Stimulated activated effector memory CD8-positive, alpha-beta T cell treated with anti-CD3 and anti-CD28 coated beads, Interleukin-12 subunit alpha, Interleukin-12 subunit beta, amount 100 ng/mL, for 72 hours (primary cell): ENCODE measurements at regions not wholly inside any gene's neighbourhood (a gene's known extent, or its start where the extent isn't known, plus 50 kb on each side); places are given as distances from the start of the nearest gene placed in this dataset.
"Not testable (repeated sequence)": the region's sequence is repeated elsewhere in the genome, so short reads cannot be mapped to it uniquely, and the experiment has no call there.

Experiments
- ATAC-seq: fragments of 150-1000 bp; cut with Tn5 transposase; 2 replicates; pipeline ENCODE4 v1.10.0; 2021
- DNase-seq, 2 donors: peaks; one replicate each; pipeline ENCODE4 v3.0.0; 2021 to 2022; ENCODE audit warnings: low spot score in 2 of 2
- H3K27ac Mint-ChIP-seq: one replicate; pipeline ENCODE4 v1.8.0; 2022; ENCODE audit warnings: mild to moderate bottlenecking, mixed read lengths
- H3K36me3 Mint-ChIP-seq: one replicate; pipeline ENCODE4 v1.8.0; 2022; ENCODE audit warnings: mild to moderate bottlenecking, mixed read lengths
- H3K4me1 Mint-ChIP-seq: one replicate; pipeline ENCODE4 v1.8.0; 2022; ENCODE audit warnings: mixed read lengths
- H3K4me3 Mint-ChIP-seq: one replicate; pipeline ENCODE4 v1.8.0; 2022; ENCODE audit warnings: mild to moderate bottlenecking, mixed read lengths
- H3K9me3 Mint-ChIP-seq: one replicate; pipeline ENCODE4 v1.8.0; 2022; ENCODE audit warnings: mixed read lengths

- ATAC-seq, result no peak
- Mint-ChIP-seq H3K27ac (no peak overlapping the region), H3K4me3 (no peak overlapping the region), H3K36me3 (no peaks in the 10 kb centered on the region), H3K4me1 (no peaks in the 10 kb centered on the region), H3K9me3 (peaks cover 23% of the 10 kb centered on the region)
- no peak for DNase-seq
Observed at GRCh38 chr6:97909380-97909779, 626.4 kb upstream of the MMS22L start.

DNA sequence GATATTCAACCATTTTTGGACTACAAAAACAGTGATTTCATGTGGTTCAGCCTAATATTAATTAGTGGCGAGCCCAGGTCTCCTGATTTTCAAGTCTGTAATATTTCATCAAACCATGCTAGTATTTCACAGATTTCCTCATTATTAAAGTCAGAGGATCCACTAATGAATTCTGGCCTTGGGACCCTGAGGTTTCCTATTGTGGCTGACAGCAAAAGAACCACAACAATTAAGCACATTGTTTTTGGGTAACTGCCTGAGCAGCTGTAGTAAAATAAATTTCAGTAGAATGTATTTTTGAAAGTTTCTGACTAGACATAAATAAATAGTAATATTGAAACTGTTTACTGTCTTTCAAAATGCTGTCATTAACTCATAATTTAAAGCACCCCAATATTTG lies 630.7 kb upstream of the MMS22L start:
- Mint-ChIP-seq H3K4me3 (no peak overlapping the region), H3K9me3 (peaks cover 17% of the 10 kb centered on the region), H3K27ac (no peak overlapping the region), H3K4me1 (no peaks in the 10 kb centered on the region), H3K36me3 (no peaks in the 10 kb centered on the region)
- DNase-seq, result no peak
- ATAC-seq, result no peak

DNA sequence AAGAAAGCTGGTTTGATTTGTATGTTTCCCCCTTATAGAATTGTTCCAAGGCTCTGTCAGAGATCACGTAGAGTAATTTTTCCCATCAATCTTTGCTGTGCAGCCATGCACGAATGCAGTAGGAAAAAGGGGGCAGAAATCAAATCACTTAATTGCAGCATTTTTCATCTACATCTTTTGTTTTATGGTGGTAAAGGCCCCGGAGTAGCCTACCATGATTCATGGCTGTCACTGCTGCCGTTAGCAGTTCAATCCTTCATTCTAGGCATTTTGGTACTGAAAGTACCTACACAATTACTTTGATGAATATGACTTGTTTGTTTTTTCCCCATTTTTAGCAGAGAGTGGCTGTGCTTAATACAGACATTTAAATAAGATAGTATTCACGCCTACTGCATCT lies 631.9 kb upstream of the MMS22L start:
- no peaks in the 10 kb centered on the region for H3K36me3 Mint-ChIP-seq
- no peaks in the 10 kb centered on the region for H3K4me1 Mint-ChIP-seq
- peaks cover 11% of the 10 kb centered on the region for H3K9me3 Mint-ChIP-seq
- no peak overlapping the region for H3K4me3 Mint-ChIP-seq
- DNase-seq, result no peak
- H3K27ac Mint-ChIP-seq, result no peak overlapping the region
- ATAC-seq, result no peak

- ATAC-seq, result no peak
- no peaks in the 10 kb centered on the region for H3K4me1 Mint-ChIP-seq
Observed at GRCh38 chr6:97915537-97915936, 632.5 kb upstream of the MMS22L start.

DNA sequence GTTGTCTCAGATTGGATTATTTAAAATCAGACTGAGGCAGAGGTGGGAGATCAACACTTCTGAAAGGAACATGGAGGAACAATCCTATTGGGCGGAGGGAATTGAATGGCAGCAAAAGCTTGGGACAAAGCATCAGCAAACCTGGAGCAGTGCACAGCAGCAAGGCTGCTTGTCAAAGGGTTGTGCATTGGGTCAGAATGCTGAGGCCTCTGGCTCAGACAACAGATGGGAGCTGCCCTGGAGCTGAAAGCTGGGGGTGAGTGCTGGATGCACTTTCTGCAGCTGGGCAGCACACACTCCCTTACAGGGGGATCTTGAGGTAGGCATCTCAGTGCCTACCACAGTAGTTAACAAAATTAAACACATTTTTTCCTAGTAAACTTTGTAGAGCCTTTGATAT lies 634.4 kb upstream of the MMS22L start:
- H3K9me3 Mint-ChIP-seq, result peaks cover 3% of the 10 kb centered on the region
- H3K4me3 Mint-ChIP-seq, result no peak overlapping the region
- ATAC-seq, result no peak
- DNase-seq, result no peak
- H3K36me3 Mint-ChIP-seq, result no peaks in the 10 kb centered on the region
- no peaks in the 10 kb centered on the region for H3K4me1 Mint-ChIP-seq
- H3K27ac Mint-ChIP-seq, result no peak overlapping the region

More at GRCh38 chr6:97915537-97915936, 632.5 kb upstream of the MMS22L start:
- Mint-ChIP-seq H3K9me3 (peaks cover 7% of the 10 kb centered on the region), H3K4me3 (no peak overlapping the region), H3K27ac (no peak overlapping the region), H3K36me3 (no peaks in the 10 kb centered on the region)
- no peak for DNase-seq

DNA sequence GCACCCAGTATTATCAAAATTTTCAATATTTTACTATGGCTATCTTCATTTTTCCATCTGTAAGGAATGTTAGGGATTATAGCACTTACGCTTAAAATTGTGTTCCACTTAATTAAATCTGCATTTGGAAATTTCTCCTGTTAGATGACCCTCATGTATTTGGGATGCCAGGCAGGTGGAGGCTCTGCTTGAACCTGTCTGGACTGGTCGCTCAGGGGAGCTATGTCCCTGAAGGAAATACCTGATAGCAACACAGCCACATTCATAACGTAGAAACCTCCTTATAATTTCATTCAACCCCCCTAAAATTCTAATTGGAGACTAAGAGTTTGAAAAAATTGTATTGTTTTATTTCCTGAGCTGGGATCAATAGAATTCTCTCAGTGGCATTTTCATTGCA lies 636.0 kb upstream of the MMS22L start:
- no peaks in the 10 kb centered on the region for H3K36me3 Mint-ChIP-seq
- no peak for DNase-seq
- ATAC-seq, result no peak
- H3K27ac Mint-ChIP-seq, result no peak overlapping the region
- peaks cover 6% of the 10 kb centered on the region for H3K9me3 Mint-ChIP-seq
- H3K4me1 Mint-ChIP-seq, result no peaks in the 10 kb centered on the region
- no peak overlapping the region for H3K4me3 Mint-ChIP-seq

GRCh38 chr6:97919631-97920030 lies 636.6 kb upstream of the MMS22L start:
- DNase-seq (no peak), ATAC-seq (no peak)
- H3K4me1 Mint-ChIP-seq, result no peaks in the 10 kb centered on the region
- peaks cover 4% of the 10 kb centered on the region for H3K9me3 Mint-ChIP-seq
- no peaks in the 10 kb centered on the region for H3K36me3 Mint-ChIP-seq
- no peak overlapping the region for H3K4me3 Mint-ChIP-seq
- H3K27ac Mint-ChIP-seq, result no peak overlapping the region

- H3K4me3 Mint-ChIP-seq, result no peak overlapping the region
- no peak for DNase-seq
- no peak overlapping the region for H3K27ac Mint-ChIP-seq
- no peak for ATAC-seq
- H3K36me3 Mint-ChIP-seq, result no peaks in the 10 kb centered on the region
- H3K4me1 Mint-ChIP-seq, result no peaks in the 10 kb centered on the region
- H3K9me3 Mint-ChIP-seq, result peaks cover 4% of the 10 kb centered on the region
Observed at GRCh38 chr6:97923249-97923648, 640.2 kb upstream of the MMS22L start.

DNA sequence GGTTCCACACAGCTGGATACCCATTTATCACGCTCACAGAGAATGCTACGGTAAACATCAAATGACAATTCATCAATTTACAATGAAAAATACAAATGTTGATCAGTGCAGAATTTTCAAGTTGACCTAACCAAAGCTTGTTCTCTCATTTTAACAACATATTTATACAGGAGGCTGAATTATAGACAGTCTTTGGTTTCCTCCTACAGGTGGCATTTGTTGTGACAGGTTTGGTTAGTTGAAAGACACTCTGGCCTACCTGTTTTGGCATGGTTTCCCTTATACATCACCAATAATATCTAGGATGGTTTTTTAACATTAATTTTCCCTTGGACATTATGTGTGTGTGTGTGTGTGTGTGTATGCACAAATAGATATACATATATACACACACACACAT lies 642.5 kb upstream of the MMS22L start:
- Mint-ChIP-seq H3K27ac (no peak overlapping the region), H3K4me3 (no peak overlapping the region), H3K36me3 (no peaks in the 10 kb centered on the region), H3K9me3 (peaks cover 6% of the 10 kb centered on the region), H3K4me1 (no peaks in the 10 kb centered on the region)
- DNase-seq (no peak), ATAC-seq (no peak)

DNA sequence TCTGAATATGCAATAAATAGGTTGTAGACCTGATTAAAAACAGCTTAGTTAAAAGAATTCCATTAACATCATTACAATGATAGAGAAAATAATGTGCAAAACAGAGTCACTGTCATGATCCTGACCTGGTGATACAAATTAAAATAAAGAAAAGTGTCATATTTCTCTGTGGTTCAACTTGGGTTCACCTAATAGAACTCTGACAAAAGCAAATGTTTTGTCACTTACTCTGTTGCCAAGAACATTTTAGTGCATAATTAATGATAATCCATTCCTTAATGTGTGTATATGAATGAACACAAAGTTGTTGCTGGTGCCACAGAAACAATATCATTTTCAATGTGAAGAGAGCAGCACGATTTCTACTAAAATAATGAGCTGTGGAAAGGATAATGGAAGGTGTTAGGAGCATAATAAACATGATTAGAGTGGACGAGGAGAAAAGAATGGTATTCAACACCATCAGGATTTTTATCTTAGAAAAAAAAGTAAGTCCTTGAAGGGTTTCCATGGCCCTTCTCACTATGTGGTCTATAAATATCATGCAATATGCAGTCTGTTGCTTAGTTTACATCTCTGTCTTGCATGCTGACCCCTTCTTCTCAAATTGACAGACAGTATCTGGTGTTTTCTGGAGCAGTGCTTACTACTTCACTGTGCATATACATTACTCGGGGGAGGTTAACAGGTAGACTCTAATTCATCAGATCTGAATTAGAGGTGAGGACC lies 656.6 kb upstream of the MMS22L start:
- DNase-seq, result no peak
- H3K27ac Mint-ChIP-seq, result no peak overlapping the region
- H3K4me1 Mint-ChIP-seq, result no peaks in the 10 kb centered on the region
- ATAC-seq, result no peak
- no peak overlapping the region for H3K4me3 Mint-ChIP-seq
- no peaks in the 10 kb centered on the region for H3K9me3 Mint-ChIP-seq
- H3K36me3 Mint-ChIP-seq, result no peaks in the 10 kb centered on the region

- Mint-ChIP-seq H3K4me3 (no peak overlapping the region), H3K9me3 (no peaks in the 10 kb centered on the region), H3K27ac (no peak overlapping the region), H3K4me1 (no peaks in the 10 kb centered on the region), H3K36me3 (no peaks in the 10 kb centered on the region)
- no peak for ATAC-seq
- DNase-seq, result no peak
Observed at GRCh38 chr6:97947841-97948240, 664.8 kb upstream of the MMS22L start.

- Mint-ChIP-seq H3K36me3 (no peaks in the 10 kb centered on the region), H3K4me3 (no peak overlapping the region), H3K4me1 (no peaks in the 10 kb centered on the region), H3K27ac (no peak overlapping the region), H3K9me3 (peaks cover 18% of the 10 kb centered on the region)
- ATAC-seq (no peak), DNase-seq (no peak)
Observed at GRCh38 chr6:97958134-97958533, 675.1 kb upstream of the MMS22L start.

- ATAC-seq (no peak), DNase-seq (no peak)
- Mint-ChIP-seq H3K27ac (no peak overlapping the region), H3K4me1 (no peaks in the 10 kb centered on the region), H3K36me3 (no peaks in the 10 kb centered on the region), H3K4me3 (no peak overlapping the region), H3K9me3 (peaks cover 11% of the 10 kb centered on the region)
Observed at GRCh38 chr6:97963193-97963592, 680.2 kb upstream of the MMS22L start.

GRCh38 chr6:97969065-97969464 lies 686.0 kb upstream of the MMS22L start:
- Mint-ChIP-seq H3K4me1 (no peaks in the 10 kb centered on the region), H3K27ac (no peak overlapping the region), H3K36me3 (no peaks in the 10 kb centered on the region), H3K4me3 (no peak overlapping the region), H3K9me3 (peaks cover 9% of the 10 kb centered on the region)
- ATAC-seq (no peak), DNase-seq (no peak)

DNA sequence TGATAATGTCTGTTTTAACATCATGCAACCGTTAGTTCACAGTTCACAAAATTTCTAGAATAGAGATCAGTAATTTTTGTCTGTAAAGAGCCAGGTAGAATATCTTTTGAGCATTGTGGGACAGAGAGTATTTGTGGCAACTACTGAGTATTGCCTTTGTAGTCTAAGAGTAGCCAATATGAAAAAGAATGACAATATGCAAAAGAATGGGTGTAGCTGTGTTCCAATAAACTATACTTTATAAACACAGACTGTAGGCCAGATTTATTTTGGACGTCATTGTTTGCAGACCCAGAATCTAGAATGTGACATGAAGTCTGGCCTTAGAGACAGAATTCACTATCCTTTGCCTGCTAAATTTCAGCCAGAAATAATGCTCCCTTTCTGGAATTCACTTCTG lies 694.1 kb upstream of the MMS22L start:
- Mint-ChIP-seq H3K9me3 (peaks cover 17% of the 10 kb centered on the region), H3K36me3 (no peaks in the 10 kb centered on the region), H3K4me1 (no peaks in the 10 kb centered on the region), H3K4me3 (no peak overlapping the region), H3K27ac (no peak overlapping the region)
- no peak for ATAC-seq
- DNase-seq, result no peak

DNA sequence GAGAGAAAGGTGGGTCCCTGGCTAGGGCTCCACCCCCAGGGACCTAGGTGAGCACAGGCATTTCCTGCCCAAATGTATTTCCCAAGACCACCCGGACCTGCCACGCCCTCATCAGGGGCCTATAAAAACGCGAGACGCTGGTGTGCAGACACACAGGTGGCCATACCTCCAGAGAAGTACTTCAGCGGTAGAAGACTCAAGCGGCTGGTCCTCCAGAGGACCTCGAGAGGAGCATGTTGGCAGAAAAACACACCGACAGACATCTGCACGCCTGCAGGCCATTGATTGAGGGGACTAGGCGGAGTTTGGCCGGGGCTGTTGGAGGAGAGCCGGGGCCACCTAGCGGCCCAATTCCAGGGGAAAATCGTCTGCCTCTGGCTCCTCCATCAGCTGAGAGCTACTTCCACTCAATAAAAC lies 695.8 kb upstream of the MMS22L start:
- H3K4me1 Mint-ChIP-seq, result no peaks in the 10 kb centered on the region
- no peaks in the 10 kb centered on the region for H3K36me3 Mint-ChIP-seq
- H3K4me3 Mint-ChIP-seq, result no peak overlapping the region
- peaks cover 13% of the 10 kb centered on the region for H3K9me3 Mint-ChIP-seq
- no peak overlapping the region for H3K27ac Mint-ChIP-seq
- no peak for ATAC-seq
- DNase-seq, result no peak

- peaks cover 10% of the 10 kb centered on the region for H3K9me3 Mint-ChIP-seq
- H3K27ac Mint-ChIP-seq, H3K4me1 Mint-ChIP-seq, H3K36me3 Mint-ChIP-seq, H3K4me3 Mint-ChIP-seq, ATAC-seq, DNase-seq: not testable (repeated sequence)
Observed at GRCh38 chr6:97979285-97979684, 696.3 kb upstream of the MMS22L start.
